ENCODE measurements at regions not wholly inside any gene's neighbourhood (a gene's known extent, or its start where the extent isn't known, plus 50 kb on each side); places are given as distances from the start of the nearest gene placed in this dataset.

GRCh38 chr10:21202776-21203462, 305.8 kb upstream of the NEBL start:
- DNase-seq: no peak
- H3K36me3 ChIP-seq: no peaks in the 10 kb centered on the region
- in situ Hi-C loops (cut with MboI; ENCODE audit: low pct_ligation_motif_present in 1 of 4, low pct_unique_long_range_greater_than_20kb in 1 of 4, low sequenced_read_pairs in 3 of 4): no loop called here
- 60 to 67% methylated on average over 5 of the region's 5 CpGs for WGBS, 2 donors (ENCODE audit: low coverage in 1 of 2)
- intact Hi-C loops (cut with DNase I; ENCODE audit: low total_unique reads): no loop called here
- H3K4me1 ChIP-seq: no peaks in the 10 kb centered on the region
- TF ChIP-seq POLR2A (IDR thresholded peaks at IDR 0.05): no peak
- TF ChIP-seq EP300 (IDR thresholded peaks at IDR 0.05; ENCODE audit: low read depth): no peak
- no peak for TF ChIP-seq CTCF (IDR thresholded peaks at IDR 0.05)
- no peak for TF ChIP-seq POLR2AphosphoS5 (IDR thresholded peaks at IDR 0.05)
- H3K27me3 ChIP-seq: no peaks in the 10 kb centered on the region
- no peak overlapping the region for H3K27ac ChIP-seq
- peaks cover 6 to 9% of the 10 kb centered on the region in 2 donors for H3K9me3 ChIP-seq
- H3K4me3 ChIP-seq: no peak overlapping the region

GRCh38 chr10:21199501-21199900, 302.4 kb upstream of the NEBL start:
- Histone ChIP-seq H3K9me3 (peaks cover 10 to 15% of the 10 kb centered on the region in 2 donors), H3K27ac (no peak overlapping the region), H3K4me3 (no peak overlapping the region), H3K27me3 (no peaks in the 10 kb centered on the region), H3K36me3 (no peaks in the 10 kb centered on the region), H3K4me1 (no peaks in the 10 kb centered on the region)
- no peak for DNase-seq
- intact Hi-C loops (cut with DNase I; ENCODE audit: low total_unique reads) (no loop called here), in situ Hi-C loops (cut with MboI; ENCODE audit: low pct_ligation_motif_present in 1 of 4, low pct_unique_long_range_greater_than_20kb in 1 of 4, low sequenced_read_pairs in 3 of 4) (no loop called here)
- TF ChIP-seq POLR2AphosphoS5 (IDR thresholded peaks at IDR 0.05) (no peak), CTCF (IDR thresholded peaks at IDR 0.05) (no peak), EP300 (IDR thresholded peaks at IDR 0.05; ENCODE audit: low read depth) (no peak), POLR2A (IDR thresholded peaks at IDR 0.05) (no peak)

- intact Hi-C loops (cut with DNase I; ENCODE audit: low total_unique reads): no loop called here
- DNase-seq: no peak
- in situ Hi-C loops (cut with MboI; ENCODE audit: low pct_ligation_motif_present in 1 of 4, low pct_unique_long_range_greater_than_20kb in 1 of 4, low sequenced_read_pairs in 3 of 4): no loop called here
- TF ChIP-seq POLR2A (IDR thresholded peaks at IDR 0.05): no peak
- no peak for TF ChIP-seq CTCF (IDR thresholded peaks at IDR 0.05)
- Histone ChIP-seq H3K27me3 (no peaks in the 10 kb centered on the region), H3K36me3 (no peaks in the 10 kb centered on the region), H3K4me1 (no peaks in the 10 kb centered on the region), H3K27ac (no peak overlapping the region), H3K4me3 (no peak overlapping the region), H3K9me3 (peaks cover 10 to 15% of the 10 kb centered on the region in 2 donors)
- 78 to 91% methylated on average over 3 of the region's 3 CpGs for WGBS, 2 donors (ENCODE audit: low coverage in 1 of 2)
Observed at GRCh38 chr10:21197838-21198237, 300.7 kb upstream of the NEBL start.

GRCh38 chr10:21196822-21197395, 299.8 kb upstream of the NEBL start:
- no peak overlapping the region for H3K4me3 ChIP-seq
- H3K4me1 ChIP-seq: no peaks in the 10 kb centered on the region
- no peak overlapping the region for H3K27ac ChIP-seq
- in situ Hi-C loops (cut with MboI; ENCODE audit: low pct_ligation_motif_present in 1 of 4, low pct_unique_long_range_greater_than_20kb in 1 of 4, low sequenced_read_pairs in 3 of 4) (no loop called here), intact Hi-C loops (cut with DNase I; ENCODE audit: low total_unique reads) (no loop called here)
- H3K27me3 ChIP-seq: no peaks in the 10 kb centered on the region
- H3K9me3 ChIP-seq: peaks cover 10 to 15% of the 10 kb centered on the region in 2 donors
- DNase-seq: no peak
- TF ChIP-seq CTCF (IDR thresholded peaks at IDR 0.05) (no peak), EP300 (IDR thresholded peaks at IDR 0.05; ENCODE audit: low read depth) (no peak), POLR2A (IDR thresholded peaks at IDR 0.05) (no peak), POLR2AphosphoS5 (IDR thresholded peaks at IDR 0.05) (no peak)
- WGBS, 2 donors (ENCODE audit: low coverage in 1 of 2): 84 to 87% methylated on average over 5 of the region's 5 CpGs
- no peaks in the 10 kb centered on the region for H3K36me3 ChIP-seq
